ENCODE measurements at regions not wholly inside any gene's neighbourhood (a gene's known extent, or its start where the extent isn't known, plus 50 kb on each side); places are given as distances from the start of the nearest gene placed in this dataset.

- H3K9me2 ChIP-seq (ENCODE audit: insufficient read depth, low read length), result no peaks in the 10 kb centered on the region
- H2AFZ ChIP-seq (ENCODE audit: low read depth, low read length), result no peak overlapping the region
- H3K79me2 ChIP-seq (replicated peaks; ENCODE audit: insufficient read depth, low read length), result no peaks in the 10 kb centered on the region
- peaks cover 4% of the 10 kb centered on the region for H3K9me3 ChIP-seq (ENCODE audit: low read length)
- H3K4me3 ChIP-seq (ENCODE audit: low read length), result no peak overlapping the region
- no peak overlapping the region for H3K4me2 ChIP-seq (ENCODE audit: low read length)
- H3K27me3 ChIP-seq (ENCODE audit: insufficient read depth, low read depth, low read length), result no peaks in the 10 kb centered on the region
- H3F3A ChIP-seq (ENCODE audit: insufficient read depth, low read length, poor library complexity, severe bottlenecking), result no peaks in the 10 kb centered on the region
- no peaks in the 10 kb centered on the region for H4K20me1 ChIP-seq (ENCODE audit: insufficient read depth)
- H3K9ac ChIP-seq (ENCODE audit: low read length), result no peak overlapping the region
- H3K27ac ChIP-seq (ENCODE audit: low read length), result no peak overlapping the region
- TF ChIP-seq SMC3 (conservative IDR thresholded peaks at IDR 0.05; ENCODE audit: poor library complexity) (no peak), EP300 (conservative IDR thresholded peaks at IDR 0.05; ENCODE audit: poor library complexity, severe bottlenecking) (no peak), POLR2AphosphoS5 (IDR thresholded peaks at IDR 0.05) (no peak), TAF1 (IDR thresholded peaks at IDR 0.05; ENCODE audit: low read depth) (no peak), CTCF (IDR thresholded peaks at IDR 0.05; ENCODE audit: poor library complexity, severe bottlenecking) (no peak), RAD21 (conservative IDR thresholded peaks at IDR 0.05) (no peak), REST (IDR thresholded peaks at IDR 0.05; ENCODE audit: borderline replicate concordance) (no peak), EZH2 (IDR thresholded peaks at IDR 0.05; ENCODE audit: borderline replicate concordance, insufficient read depth, low read length, poor library complexity, severe bottlenecking) (no peak), MXI1 (conservative IDR thresholded peaks at IDR 0.05; ENCODE audit: poor library complexity, severe bottlenecking) (no peak)
- no peaks in the 10 kb centered on the region for H3K36me3 ChIP-seq (ENCODE audit: insufficient read depth, low read length)
Observed at GRCh38 chr9:8062459-8062858, 262.9 kb upstream of the DMAC1 start.

GRCh38 chr9:8053501-8053900, 253.9 kb upstream of the DMAC1 start:
- no peak overlapping the region for H3K4me3 ChIP-seq (ENCODE audit: low read length)
- no peak overlapping the region for H2AFZ ChIP-seq (ENCODE audit: low read depth, low read length)
- no peaks in the 10 kb centered on the region for H3F3A ChIP-seq (ENCODE audit: insufficient read depth, low read length, poor library complexity, severe bottlenecking)
- H3K36me3 ChIP-seq (ENCODE audit: insufficient read depth, low read length), result no peaks in the 10 kb centered on the region
- H4K20me1 ChIP-seq (ENCODE audit: insufficient read depth), result no peaks in the 10 kb centered on the region
- no peak overlapping the region for H3K27ac ChIP-seq (ENCODE audit: low read length)
- no peak overlapping the region for H3K4me2 ChIP-seq (ENCODE audit: low read length)
- TF ChIP-seq POLR2AphosphoS5 (IDR thresholded peaks at IDR 0.05) (no peak), EP300 (conservative IDR thresholded peaks at IDR 0.05; ENCODE audit: poor library complexity, severe bottlenecking) (no peak), EZH2 (IDR thresholded peaks at IDR 0.05; ENCODE audit: borderline replicate concordance, insufficient read depth, low read length, poor library complexity, severe bottlenecking) (no peak), RAD21 (conservative IDR thresholded peaks at IDR 0.05) (no peak), TAF1 (IDR thresholded peaks at IDR 0.05; ENCODE audit: low read depth) (no peak), REST (IDR thresholded peaks at IDR 0.05; ENCODE audit: borderline replicate concordance) (no peak), SMC3 (conservative IDR thresholded peaks at IDR 0.05; ENCODE audit: poor library complexity) (no peak), CTCF (IDR thresholded peaks at IDR 0.05; ENCODE audit: poor library complexity, severe bottlenecking) (no peak), MXI1 (conservative IDR thresholded peaks at IDR 0.05; ENCODE audit: poor library complexity, severe bottlenecking) (no peak)
- no peaks in the 10 kb centered on the region for H3K79me2 ChIP-seq (replicated peaks; ENCODE audit: insufficient read depth, low read length)
- H3K27me3 ChIP-seq (ENCODE audit: insufficient read depth, low read depth, low read length), result no peaks in the 10 kb centered on the region
- no peak overlapping the region for H3K9ac ChIP-seq (ENCODE audit: low read length)
- no peaks in the 10 kb centered on the region for H3K9me2 ChIP-seq (ENCODE audit: insufficient read depth, low read length)
- H3K9me3 ChIP-seq (ENCODE audit: low read length), result no peaks in the 10 kb centered on the region
